Activated CD4-positive, alpha-beta T cell treated with anti-CD3 and anti-CD28 coated beads for 24 hours (primary cell): ENCODE measurements at regions not wholly inside any gene's neighbourhood (a gene's known extent, or its start where the extent isn't known, plus 50 kb on each side); places are given as distances from the start of the nearest gene placed in this dataset.

Source experiments
- DNase-seq, 2 donors: peaks; one replicate each; pipeline ENCODE4 v3.0.0-alpha.2; 2020; ENCODE audit warnings: low read depth in 2 of 2

GRCh38 chr13:105798541-105798940 lies 736.9 kb downstream of the EFNB2 start:
- DNase-seq = no peak

GRCh38 chr13:105796081-105796480 lies 739.4 kb downstream of the EFNB2 start:
- DNase-seq = no peak

- DNase-seq = no peak
Observed at GRCh38 chr13:105790923-105791322, 744.5 kb downstream of the EFNB2 start.

- no peak for DNase-seq
Observed at GRCh38 chr13:105788530-105788929, 746.9 kb downstream of the EFNB2 start.

GRCh38 chr13:105787632-105788031 lies 747.8 kb downstream of the EFNB2 start:
- no peak for DNase-seq

- no peak for DNase-seq
Observed at GRCh38 chr13:105785436-105785835, 750.0 kb downstream of the EFNB2 start.

- DNase-seq = no peak
Observed at GRCh38 chr13:105783261-105783660, 752.2 kb downstream of the EFNB2 start.

GRCh38 chr13:105778196-105778595 lies 757.3 kb downstream of the EFNB2 start:
- DNase-seq = no peak

GRCh38 chr13:105774739-105775460 lies 760.6 kb downstream of the EFNB2 start:
- no peak for DNase-seq

- DNase-seq = no peak
Observed at GRCh38 chr13:105773863-105774538, 761.5 kb downstream of the EFNB2 start.

- no peak for DNase-seq
Observed at GRCh38 chr13:105773241-105773640, 762.2 kb downstream of the EFNB2 start.

- DNase-seq = no peak
Observed at GRCh38 chr13:105764486-105764885, 771.0 kb downstream of the EFNB2 start.

- DNase-seq = no peak
Observed at GRCh38 chr13:105763851-105764250, 771.6 kb downstream of the EFNB2 start.

GRCh38 chr13:105762096-105762495 lies 773.4 kb downstream of the EFNB2 start:
- DNase-seq = no peak

- no peak for DNase-seq
Observed at GRCh38 chr13:105758918-105759860, 776.3 kb downstream of the EFNB2 start.

- no peak for DNase-seq
Observed at GRCh38 chr13:105740739-105741138, 794.7 kb downstream of the EFNB2 start.

GRCh38 chr13:105737688-105738087 lies 797.8 kb downstream of the EFNB2 start:
- no peak for DNase-seq

GRCh38 chr13:105735281-105735680 lies 800.2 kb downstream of the EFNB2 start:
- DNase-seq = no peak

GRCh38 chr13:105732806-105733529 lies 802.5 kb downstream of the EFNB2 start:
- no peak for DNase-seq

GRCh38 chr13:105725887-105726286 lies 809.6 kb downstream of the EFNB2 start:
- no peak for DNase-seq

GRCh38 chr13:105721016-105721415 lies 814.4 kb downstream of the EFNB2 start:
- no peak for DNase-seq

- no peak for DNase-seq
Observed at GRCh38 chr13:105719859-105720258, 815.6 kb downstream of the EFNB2 start.
